HK-2 (cell line): ENCODE measurements at regions not wholly inside any gene's neighbourhood (a gene's known extent, or its start where the extent isn't known, plus 50 kb on each side); places are given as distances from the start of the nearest gene placed in this dataset.
"Not testable (repeated sequence)": the region's sequence is repeated elsewhere in the genome, so short reads cannot be mapped to it uniquely, and the experiment has no call there.

Experiments
- DNase-seq: peaks from one replicate; pipeline ENCODE4 v3.0.0-alpha.2; 2018; ENCODE audit not compliant: unreplicated experiment

DNA sequence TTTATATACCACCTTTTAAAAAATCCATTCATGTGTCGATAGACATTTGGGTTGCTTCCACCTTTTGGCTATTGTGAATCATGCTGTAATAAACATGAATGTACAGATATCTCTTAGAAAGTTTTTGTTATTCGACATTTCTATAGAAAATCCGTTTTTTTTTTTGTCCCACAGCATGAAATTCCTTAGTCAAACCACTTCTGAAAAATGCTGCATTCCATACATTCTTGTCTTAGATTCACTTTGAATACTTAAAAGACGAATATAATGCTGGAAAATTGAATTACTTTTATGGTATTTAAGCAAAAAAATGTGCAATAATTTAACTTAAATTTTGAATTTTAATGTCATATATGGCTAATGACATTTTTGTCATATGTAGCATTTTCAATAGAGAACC is 1345.5 kb downstream of the TECRL start:
- DNase-seq = no peak

DNA sequence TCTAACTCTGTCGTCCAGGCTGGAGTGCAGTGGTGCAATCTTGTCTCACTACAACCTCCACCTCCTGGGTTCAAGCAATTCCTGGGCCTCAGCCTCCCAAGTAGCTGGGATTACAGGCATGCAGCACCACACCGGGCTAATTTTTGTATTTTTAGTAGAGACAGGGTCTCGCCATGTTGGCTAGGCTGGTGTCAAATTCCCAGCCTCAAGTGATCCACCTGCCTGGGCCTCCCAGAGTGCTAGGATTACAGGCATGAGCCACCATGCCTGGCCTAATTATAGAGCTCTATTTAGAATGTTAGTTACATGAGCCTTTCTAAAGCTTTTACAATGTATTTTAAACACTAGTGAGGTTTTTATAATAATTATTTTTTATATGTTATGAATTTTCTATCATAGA is 1346.4 kb downstream of the TECRL start:
- not testable (repeated sequence) for DNase-seq

DNA sequence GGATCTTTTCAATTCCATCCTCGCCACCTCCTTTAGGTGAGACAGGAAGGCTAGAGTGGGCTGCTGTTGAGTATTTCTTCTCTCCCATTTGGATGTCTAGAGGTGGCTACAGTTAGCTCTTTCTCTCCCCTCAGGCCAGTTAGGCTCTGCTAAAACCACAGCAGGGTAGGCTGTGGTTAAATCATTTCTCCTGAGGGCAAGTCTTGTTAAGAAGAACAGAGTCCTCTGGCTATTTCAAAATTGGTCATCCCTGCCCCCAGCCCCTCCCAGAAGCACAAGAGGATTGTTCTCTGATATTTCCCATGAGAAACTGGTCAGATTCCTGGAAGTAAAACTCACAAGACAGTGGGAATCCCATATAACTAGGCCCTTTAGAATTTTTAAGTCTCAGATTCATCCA is 1359.5 kb downstream of the TECRL start:
- DNase-seq = no peak

DNA sequence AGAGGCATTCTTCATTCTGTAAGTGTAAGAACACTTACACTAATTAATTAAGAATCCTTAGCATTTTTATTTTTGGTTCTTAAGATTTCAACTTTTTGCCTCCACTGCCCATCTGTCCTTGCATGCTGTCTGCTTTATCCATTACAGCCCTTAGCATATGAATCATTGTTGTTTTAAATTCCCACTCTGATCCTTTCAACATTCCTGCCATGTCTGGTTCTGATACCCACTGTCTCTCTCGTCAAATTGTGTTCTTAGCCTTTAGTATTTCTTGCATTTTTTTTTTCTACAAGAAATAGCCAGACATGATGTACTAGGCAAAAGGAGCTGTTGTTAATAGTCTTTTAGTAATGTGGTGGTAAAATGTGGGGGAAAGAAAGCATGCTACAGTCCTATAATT is 1360.0 kb downstream of the TECRL start:
- no peak for DNase-seq

DNA sequence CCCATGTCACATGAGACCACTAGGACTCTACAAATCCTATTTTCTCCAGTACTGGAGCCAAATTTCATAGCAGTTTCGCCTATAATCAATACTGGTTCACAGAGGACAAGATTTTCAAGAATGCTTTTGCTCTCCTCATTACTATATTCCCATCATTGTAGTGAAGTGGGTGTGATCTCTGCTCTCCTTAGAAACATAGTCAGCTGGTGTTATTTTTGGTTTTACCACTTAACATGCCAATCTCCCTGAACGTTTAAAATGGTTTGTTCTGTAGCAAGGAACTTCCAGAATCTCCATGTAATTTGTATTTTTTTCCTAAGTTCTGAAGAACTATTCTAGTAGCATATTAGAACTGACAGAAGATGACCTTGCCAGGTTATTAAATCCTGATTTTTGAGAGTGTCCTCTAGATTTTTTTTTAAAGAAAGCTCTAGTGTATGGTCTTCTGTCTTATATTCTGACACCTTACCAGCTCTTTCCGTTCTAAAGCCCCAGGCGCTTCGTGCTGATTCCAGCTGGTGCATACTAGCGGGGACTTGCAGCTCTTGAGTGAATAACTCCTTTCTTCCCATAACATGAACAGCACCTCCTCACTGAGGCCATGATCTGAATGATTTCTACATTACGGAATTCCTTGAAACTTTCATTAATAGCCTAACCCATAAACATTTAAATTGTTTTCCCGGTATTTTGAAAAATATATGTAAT is 1372.9 kb downstream of the TECRL start:
- no peak for DNase-seq

DNA sequence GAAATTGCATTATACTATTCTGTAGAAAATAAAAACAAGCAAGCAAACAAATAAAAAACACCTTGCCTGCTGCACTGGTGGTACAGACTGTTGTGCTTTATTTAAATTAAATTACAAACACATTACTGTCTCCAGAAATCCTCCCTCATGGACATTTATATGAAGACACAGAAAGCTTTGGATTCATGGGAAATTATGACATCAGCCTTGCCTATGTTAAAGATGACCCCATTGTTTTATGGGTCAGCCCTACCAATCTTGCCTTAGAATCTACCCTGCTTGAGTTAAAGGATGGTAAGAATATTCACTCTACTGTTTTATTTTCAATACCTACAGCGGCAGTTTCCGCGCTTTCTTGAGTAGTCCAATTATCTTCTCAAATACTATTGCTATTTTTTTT is 1379.9 kb downstream of the TECRL start:
- no peak for DNase-seq

DNA sequence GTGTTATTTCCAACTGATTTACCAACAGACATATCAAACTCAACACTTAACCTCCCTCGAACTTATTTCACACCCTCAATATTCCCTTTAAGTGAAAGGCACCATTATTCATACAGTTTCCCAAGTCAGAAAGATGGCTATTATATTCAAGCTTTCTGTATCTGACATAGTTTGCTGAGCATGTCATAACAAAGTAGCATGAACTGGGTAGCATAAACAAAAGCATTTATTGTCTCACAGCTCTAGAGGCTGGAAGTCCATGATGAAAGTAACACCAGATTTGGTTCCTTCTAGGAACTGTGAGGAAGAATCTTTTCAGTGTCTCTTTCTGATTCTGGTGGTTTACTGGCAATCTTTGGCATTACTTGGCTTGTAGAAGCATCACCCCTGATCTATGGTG is 1388.6 kb downstream of the TECRL start:
- no peak for DNase-seq

DNA sequence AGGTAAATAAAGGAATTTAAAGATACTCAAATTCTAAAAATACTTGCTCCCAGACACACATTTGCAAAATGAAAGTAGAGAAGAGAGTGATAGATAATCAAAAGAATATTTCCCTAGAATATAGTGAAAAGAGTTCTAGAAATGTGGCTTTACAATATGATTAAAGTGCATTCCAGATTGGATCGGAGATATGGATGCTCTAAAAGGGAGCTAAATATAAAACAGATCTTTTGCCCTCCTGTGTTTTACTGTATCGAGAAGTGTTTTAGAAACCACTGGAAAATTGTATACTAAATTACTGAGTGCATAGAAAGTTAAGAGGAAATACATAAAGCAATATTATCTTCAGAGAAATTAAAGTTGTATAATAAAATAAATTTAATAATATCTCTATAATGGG is 1392.0 kb downstream of the TECRL start:
- DNase-seq = no peak

DNA sequence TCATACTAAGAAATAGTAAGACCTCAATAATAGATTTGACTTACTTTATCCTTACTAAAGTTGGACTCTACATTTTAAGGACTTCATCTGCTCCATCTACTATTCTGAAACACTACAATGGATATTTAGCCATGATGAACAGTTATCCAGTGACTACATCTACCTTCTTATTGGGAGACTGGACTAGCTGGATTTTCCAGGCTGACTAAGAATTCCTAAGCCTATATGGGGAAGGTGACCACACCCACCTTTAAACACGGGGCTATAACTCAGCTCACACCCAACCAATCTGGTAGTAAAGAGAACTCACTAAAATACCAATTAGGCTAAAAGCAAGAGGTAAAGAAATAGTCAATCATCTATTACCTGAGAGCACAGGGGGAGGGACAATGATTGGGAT is 1438.4 kb downstream of the TECRL start:
- DNase-seq = no peak

DNA sequence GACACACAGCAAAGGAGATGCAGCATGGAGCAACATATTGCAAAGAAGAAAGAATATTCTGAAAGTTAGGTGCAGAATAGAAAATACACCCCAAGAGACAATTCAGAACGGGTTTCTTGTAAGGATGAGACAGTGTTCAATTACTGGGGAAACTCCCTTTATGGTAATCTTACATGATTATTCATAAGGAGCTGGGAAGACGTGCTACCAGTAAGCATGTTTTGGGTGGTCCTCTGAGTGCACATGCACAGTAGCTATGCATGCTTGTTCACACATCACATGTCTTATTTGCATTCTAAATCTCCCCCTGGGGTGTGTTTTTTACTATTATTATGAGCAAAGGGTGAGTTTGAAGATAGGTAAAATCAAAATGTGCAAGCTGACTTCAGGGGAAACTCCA is 1448.8 kb downstream of the TECRL start:
- DNase-seq = no peak

DNA sequence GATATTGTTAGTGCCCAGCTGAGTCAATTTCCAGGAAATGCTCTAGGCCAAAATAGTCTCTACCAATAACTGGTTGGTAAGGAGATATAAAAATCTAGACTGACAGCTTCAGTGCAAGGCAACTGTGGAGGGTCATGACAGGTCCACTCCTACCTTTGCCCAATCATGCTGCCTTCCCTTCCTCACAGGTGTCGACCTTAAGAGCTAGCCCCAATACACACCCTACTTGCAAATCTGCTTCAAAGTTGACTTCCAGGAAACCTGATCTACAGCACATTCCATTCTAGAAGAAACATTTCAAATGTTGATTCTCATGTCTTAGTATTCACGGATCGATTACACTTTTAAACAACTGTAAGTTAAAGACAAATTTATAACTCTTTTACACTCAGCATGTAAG is 1455.5 kb downstream of the TECRL start:
- DNase-seq = no peak

DNA sequence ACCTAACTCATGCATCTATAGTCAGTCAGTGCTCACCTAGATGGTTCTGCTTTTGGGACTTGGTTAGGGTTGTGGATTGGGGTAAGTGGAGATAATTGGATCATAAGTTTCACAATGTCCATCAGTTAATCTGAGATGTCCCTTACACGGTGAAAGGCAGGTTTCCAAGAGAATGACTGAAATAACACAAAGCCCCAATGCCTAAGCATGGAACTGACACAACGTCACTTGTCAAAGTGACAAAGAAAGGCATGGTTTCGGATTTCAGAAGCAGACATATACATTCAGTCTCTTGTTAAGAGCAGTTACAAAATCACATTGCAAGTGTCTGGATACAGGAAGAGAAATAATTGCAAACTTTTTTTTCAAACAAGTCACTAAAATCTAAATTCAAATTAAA is 1456.9 kb downstream of the TECRL start:
- DNase-seq = no peak

DNA sequence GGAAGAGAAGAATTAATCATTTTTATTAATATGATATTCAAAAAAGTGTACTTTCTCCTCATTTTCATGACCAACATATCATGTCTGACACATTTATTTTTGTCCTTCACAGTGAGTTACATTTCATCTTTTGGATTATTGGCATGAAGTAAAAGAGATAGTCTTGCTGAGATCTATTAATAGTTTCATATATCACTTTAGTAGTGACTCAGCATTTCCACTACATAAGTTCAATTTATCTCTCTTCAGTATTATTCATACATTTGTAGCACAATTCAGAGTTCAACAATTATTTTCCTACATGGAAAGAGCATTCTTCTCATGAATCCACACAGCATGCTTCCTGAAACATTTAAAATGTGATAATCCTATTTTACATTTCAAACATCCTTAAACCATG is 1461.1 kb downstream of the TECRL start:
- no peak for DNase-seq

DNA sequence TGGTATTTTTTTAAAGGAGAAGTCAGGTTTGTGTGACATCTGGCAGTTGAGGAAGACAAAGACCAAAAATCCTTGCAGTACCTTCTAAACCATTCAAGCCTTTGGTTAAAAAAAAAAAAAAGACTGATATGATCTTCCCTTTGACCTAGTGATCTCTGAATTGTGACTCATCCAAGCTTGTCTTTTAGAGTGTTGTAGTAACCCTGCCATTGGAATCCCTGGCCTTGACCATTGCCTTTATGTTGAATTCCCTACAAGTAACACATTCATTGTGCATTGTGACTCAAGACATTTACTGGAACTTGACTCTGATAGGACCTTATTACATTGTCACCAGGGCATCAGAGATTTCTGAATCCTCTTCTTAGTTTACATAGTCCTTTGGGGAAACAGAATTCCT is 1469.0 kb downstream of the TECRL start:
- no peak for DNase-seq

DNA sequence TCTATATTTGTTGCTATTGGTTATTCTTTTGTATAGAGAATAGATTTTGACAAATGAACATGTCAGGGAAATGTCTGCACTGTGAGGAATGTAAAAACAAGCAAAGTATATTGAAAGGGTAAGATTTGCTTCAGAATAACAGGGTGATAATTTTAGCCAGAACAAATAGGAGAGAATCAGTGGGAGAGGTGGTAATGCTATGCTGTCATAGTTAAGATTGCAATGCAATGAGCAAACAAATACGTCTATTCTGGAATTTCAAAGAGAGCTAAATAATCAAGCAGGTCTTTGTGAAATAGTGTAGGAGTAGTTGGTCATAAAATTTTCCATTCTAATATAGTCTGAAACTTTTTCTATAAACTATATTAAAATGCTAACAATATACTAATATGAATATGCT is 1478.4 kb downstream of the TECRL start:
- DNase-seq = no peak

DNA sequence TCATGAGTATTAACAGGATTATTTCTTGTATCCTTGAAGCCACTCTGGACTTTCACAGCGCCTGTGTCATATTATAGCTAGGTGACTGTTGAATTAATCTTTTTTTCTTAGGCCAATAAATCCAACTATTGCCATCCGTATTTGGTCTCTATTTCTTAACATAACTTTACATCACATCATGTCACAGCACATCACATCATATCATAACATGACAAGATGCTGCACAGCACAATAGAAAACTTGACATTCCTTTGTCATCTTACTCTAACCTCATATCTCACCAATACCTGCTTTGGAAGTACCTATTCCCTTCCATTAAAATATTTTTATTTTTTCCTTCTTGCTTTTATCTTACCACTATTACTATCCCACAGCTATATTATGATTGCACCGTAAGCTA is 1480.8 kb downstream of the TECRL start:
- DNase-seq = no peak

DNA sequence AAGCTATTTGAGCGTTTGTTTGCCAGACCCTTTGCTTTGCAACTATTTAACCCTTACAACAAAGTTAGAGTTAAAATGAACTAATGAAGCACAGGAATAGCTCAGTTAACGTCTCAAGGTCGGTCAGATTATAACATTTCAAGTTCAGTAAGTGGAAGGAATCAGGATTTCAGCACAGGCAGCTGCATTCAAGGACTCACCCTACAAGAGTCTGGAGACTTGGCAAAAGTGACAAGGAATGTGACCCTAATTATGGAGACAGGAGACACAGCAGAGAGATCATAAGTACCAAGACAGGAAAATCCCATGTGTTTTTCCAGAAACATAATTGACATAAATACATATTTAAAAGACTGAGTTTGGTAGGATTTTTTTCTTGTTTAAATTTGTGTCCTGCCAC is 1481.7 kb downstream of the TECRL start:
- DNase-seq = no peak

DNA sequence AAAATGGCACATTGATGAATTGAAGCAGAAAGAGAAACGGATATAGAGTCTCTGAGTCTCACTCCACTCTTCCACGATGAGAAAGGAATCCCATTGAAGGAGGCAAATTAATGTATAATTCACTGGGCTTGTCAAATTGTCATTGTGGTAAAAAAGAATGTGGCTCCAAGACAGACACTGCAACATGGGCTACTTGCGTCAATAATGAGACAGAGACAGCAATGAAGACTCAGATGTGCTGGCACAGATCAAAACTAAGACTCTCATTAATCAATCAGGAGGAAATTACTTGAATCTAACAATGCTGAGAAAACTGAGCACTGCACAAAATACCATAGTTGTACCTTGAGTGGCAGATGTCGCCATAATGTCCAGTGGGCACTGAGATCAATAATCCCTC is 1485.5 kb downstream of the TECRL start:
- no peak for DNase-seq

DNA sequence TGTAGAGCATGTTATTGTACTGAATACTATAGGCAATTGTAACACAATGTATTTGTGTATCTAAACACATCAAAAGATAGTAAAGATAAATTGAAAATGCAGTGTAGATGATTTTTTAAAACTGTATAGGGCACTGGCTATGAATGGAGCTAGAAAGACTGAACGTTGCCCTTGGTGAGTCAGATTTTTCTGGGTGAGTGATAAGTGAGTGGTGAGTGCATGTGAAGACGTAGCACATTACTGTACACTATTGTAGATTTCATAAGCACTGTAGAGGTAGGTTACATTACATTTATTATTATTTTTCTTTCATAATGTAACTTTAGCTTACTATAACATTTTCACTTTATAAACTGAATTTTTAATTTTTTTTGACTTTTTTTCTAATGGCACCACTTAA is 1491.6 kb downstream of the TECRL start:
- no peak for DNase-seq

DNA sequence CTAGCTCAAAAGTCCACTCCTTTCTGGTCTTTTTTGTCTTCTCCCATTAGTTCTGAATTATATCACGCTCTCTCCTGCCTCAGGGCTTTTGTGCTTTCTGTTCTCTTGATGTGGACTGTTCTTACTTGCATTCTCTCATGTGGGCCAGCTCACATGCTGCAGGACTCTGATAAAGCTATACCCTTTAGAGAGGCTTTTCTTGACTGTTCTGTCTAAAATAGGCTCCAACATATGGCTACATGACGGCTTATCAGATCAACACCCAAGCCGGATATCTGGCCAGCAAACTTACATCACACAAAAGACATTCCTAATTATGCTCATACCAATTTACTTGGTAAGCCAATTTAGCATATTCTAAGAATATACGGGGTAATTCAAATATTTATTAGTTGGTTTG is 1494.5 kb downstream of the TECRL start:
- no peak for DNase-seq

DNA sequence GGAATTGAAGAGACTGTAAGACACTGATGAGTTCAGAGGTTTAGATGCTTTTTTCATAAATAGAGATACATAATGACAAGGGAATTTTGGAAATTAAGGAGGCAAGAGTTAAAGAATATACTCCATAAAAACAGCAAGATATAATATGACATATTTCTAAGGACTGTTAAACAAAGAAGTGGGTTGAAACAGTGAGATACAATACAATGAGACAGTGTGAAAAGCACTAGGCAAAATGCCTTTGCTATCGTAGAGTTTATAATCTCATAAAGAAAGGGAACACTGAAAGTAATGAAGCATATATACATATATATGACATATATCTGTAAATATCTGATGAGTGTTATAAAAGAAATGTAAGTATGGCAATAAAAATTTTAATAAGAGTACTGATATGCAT is 1496.2 kb downstream of the TECRL start:
- no peak for DNase-seq

DNA sequence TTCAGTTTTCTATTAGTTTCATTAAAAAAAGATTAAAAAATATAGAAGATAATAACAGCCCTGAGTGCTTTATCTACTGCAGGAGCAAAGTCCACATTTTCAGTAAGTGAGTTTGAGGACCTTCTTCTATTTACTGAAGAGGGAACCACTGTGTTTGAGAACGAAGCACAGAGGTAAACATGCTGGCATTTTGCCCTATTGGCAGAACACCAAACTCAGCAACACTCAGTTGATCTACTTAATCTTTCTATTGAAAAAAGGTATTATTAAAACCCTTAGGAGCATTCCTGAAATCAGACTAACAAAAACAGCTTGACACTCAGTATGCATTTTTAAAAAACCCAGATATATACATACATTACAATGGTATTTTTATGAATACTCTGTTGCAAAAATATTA is 1496.7 kb downstream of the TECRL start:
- no peak for DNase-seq

DNA sequence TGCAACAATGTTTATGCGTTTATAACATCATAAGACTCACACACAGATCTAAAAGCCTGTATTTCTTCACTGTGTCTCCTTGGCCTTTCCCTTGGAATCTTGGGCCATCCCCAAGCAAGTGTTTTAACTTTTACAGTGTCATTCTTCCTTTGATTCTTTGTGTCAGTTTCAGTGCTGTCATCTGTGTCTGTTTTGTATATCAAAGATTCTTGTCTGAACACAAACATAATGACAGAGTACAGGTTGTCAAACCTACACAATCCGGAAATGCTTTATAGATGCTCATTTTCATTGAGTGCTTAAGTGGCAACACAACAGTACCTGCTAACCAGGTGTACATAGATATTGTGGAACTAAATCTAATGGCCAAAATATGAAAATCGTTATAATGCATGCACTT is 1500.0 kb downstream of the TECRL start:
- DNase-seq = no peak

DNA sequence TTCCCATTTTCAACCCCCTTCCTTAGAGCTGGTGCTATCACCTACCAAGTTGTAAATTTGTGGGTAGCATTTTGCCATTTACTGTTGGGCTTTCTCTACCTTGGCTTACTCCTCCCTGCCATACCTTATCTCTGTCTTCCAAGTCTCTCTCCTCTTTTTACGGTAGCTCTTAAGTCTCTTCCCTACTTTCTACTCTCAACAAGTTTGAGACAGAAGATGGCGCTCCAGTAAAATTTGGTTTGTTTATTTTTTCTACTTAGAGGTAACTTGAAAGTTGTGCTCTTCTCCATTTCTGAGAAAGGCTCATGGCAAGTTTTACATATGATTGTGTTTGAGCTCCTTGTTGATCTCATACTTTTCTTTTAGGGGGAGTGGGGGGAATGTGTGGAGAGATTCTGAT is 1508.1 kb downstream of the TECRL start:
- no peak for DNase-seq
